H1 (cell line): ENCODE measurements at regions not wholly inside any gene's neighbourhood (a gene's known extent, or its start where the extent isn't known, plus 50 kb on each side); places are given as distances from the start of the nearest gene placed in this dataset.

ENCODE experiments used
- CTCF ChIA-PET: fragments of 300-600 bp; sonication (Branson Sonifier 250); formaldehyde crosslinking; loops from one replicate; lab custom pipeline; 2021; ENCODE audit not compliant: partially characterized antibody; lab: Charles Lee
- POLR2A ChIA-PET: fragments of 300-600 bp; sonication (Branson Sonifier 250); formaldehyde crosslinking; loops from one replicate; lab custom pipeline; 2021; ENCODE audit warnings: inconsistent platforms; ENCODE audit not compliant: partially characterized antibody; lab: Charles Lee
- DNase-seq, 2 experiments: peaks; one replicate each; pipeline versions ENCODE4 v3.0.0 to v3.0.0-alpha.2; 2010 to 2022; ENCODE audit warnings: low spot score in 2 of 2, low read depth in 1 of 2, mixed read lengths in 1 of 2
- FAIRE-seq: peaks from 2 replicates; lab custom pipeline; 2011; peaks lifted over from hg19 to GRCh38; lab: Jason Lieb, UNC
- H2AFZ ChIP-seq: 2 replicates; pipeline ENCODE4 v1.8.1; 2012; ENCODE audit warnings: low read length, inconsistent platforms
- H2AK5ac ChIP-seq: 2 replicates; pipeline ENCODE4 v1.6.1; 2013; ENCODE audit warnings: low read depth, low read length
- H2BK120ac ChIP-seq: replicated peaks from 2 replicates; pipeline ENCODE3; 2013; ENCODE audit warnings: low read depth, low read length, inconsistent platforms
- H2BK12ac ChIP-seq: 2 replicates; pipeline ENCODE4 v1.6.1; 2013; ENCODE audit warnings: low read depth, low read length
- H2BK15ac ChIP-seq: 2 replicates; pipeline ENCODE4 v1.6.1; 2013; ENCODE audit warnings: low read length
- H2BK20ac ChIP-seq: 2 replicates; pipeline ENCODE4 v1.6.1; 2013; ENCODE audit warnings: low read length
- H2BK5ac ChIP-seq: 2 replicates; pipeline ENCODE4 v1.6.1; 2013; ENCODE audit warnings: low read depth, low read length
- H3K14ac ChIP-seq: 2 replicates; pipeline ENCODE4 v1.6.1; 2013; ENCODE audit warnings: inconsistent platforms; ENCODE audit not compliant: insufficient read length
- H3K18ac ChIP-seq: 2 replicates; pipeline ENCODE4 v1.6.1; 2013; ENCODE audit warnings: low read length; ENCODE audit errors: extremely low read depth
- H3K23ac ChIP-seq: 2 replicates; pipeline ENCODE4 v1.6.1; 2013; ENCODE audit warnings: inconsistent platforms; ENCODE audit not compliant: insufficient read length
- H3K23me2 ChIP-seq: 2 replicates; pipeline ENCODE4 v1.6.1; 2013; ENCODE audit warnings: low read depth, low read length
- H3K27ac ChIP-seq: 2 replicates; pipeline ENCODE4 v1.6.1; 2011; ENCODE audit warnings: low read depth, low read length, inconsistent platforms
- H3K27me3 ChIP-seq, 4 experiments: replicated peaks in 1 of 4; 1 replicate in 1 of 4; 2 replicates in 3 of 4; pipeline versions ENCODE4 v1.6.1 to v1.8.1; 2011 to 2013; ENCODE audit warnings: low read length in 3 of 4, mild to moderate bottlenecking in 3 of 4, inconsistent platforms in 2 of 4, mixed read lengths in 2 of 4, moderate library complexity in 1 of 4; ENCODE audit not compliant: control insufficient read depth in 3 of 4, insufficient read depth in 3 of 4; ENCODE audit errors: extremely low read depth in 1 of 4
- H3K36me3 ChIP-seq, 4 experiments: 2 replicates each; pipeline versions ENCODE4 v1.6.1 to v1.8.1; 2011 to 2013; ENCODE audit warnings: mild to moderate bottlenecking in 4 of 4, low read length in 3 of 4, moderate library complexity in 2 of 4, control low read depth in 1 of 4, inconsistent platforms in 1 of 4; ENCODE audit not compliant: insufficient read depth in 4 of 4, control insufficient read depth in 2 of 4
- H3K4ac ChIP-seq: replicated peaks from 2 replicates; pipeline ENCODE3; 2013; ENCODE audit warnings: low read length, low read depth, mixed read lengths, inconsistent platforms; ENCODE audit not compliant: insufficient read length
- H3K4me1 ChIP-seq, 4 experiments: replicated peaks in 1 of 4; 1 replicate in 1 of 4; 2 replicates in 3 of 4; pipeline versions ENCODE4 v1.6.1 to v1.8.1; 2011 to 2013; ENCODE audit warnings: low read length in 3 of 4, inconsistent platforms in 2 of 4, mixed read lengths in 1 of 4; ENCODE audit not compliant: insufficient read depth in 4 of 4, control insufficient read depth in 3 of 4
- H3K4me2 ChIP-seq, 2 experiments: 2 replicates each; pipeline versions ENCODE4 v1.6.1 to v1.8.1; 2011 to 2013; ENCODE audit warnings: low read depth in 2 of 2, low read length in 2 of 2, control low read depth in 1 of 2, inconsistent platforms in 1 of 2, mild to moderate bottlenecking in 1 of 2; ENCODE audit not compliant: insufficient read depth in 1 of 2
- H3K4me3 ChIP-seq, 4 experiments: fragments of 200-600, 300-600 bp in 1 of 4; sonication (generic), shearing (Covaris generic), sonication (Bioruptor Twin) in 1 of 4; 2 replicates each; pipeline versions ENCODE4 v1.5.1 to v1.8.1; 2011 to 2016; ENCODE audit warnings: low read length in 4 of 4, low read depth in 3 of 4, control low read depth in 2 of 4, inconsistent platforms in 2 of 4, mild to moderate bottlenecking in 2 of 4, mixed read lengths in 1 of 4, moderate library complexity in 1 of 4; ENCODE audit not compliant: insufficient read depth in 2 of 4; ENCODE audit errors: extremely low read depth in 1 of 4
- H3K56ac ChIP-seq: replicated peaks from 2 replicates; pipeline ENCODE3; 2013; ENCODE audit warnings: low read depth, mild to moderate bottlenecking, mixed read lengths, low read length, inconsistent platforms; ENCODE audit not compliant: insufficient read length
- H3K79me1 ChIP-seq: 2 replicates; pipeline ENCODE4 v1.6.1; 2013; ENCODE audit warnings: low read depth, low read length, control low read depth
- H3K79me2 ChIP-seq, 2 experiments: 2 replicates each; pipeline versions ENCODE4 v1.6.1 to v1.8.1; 2012 to 2013; ENCODE audit warnings: low read length in 2 of 2, mild to moderate bottlenecking in 2 of 2, inconsistent platforms in 1 of 2; ENCODE audit not compliant: insufficient read depth in 2 of 2, control insufficient read depth in 1 of 2
- H3K9ac ChIP-seq, 4 experiments: replicated peaks in 1 of 4; 1 replicate in 1 of 4; 2 replicates in 3 of 4; pipeline versions ENCODE4 v1.6.1 to v1.8.1; 2011 to 2013; ENCODE audit warnings: low read depth in 3 of 4, low read length in 3 of 4, control low read depth in 2 of 4, mild to moderate bottlenecking in 2 of 4, moderate library complexity in 2 of 4, inconsistent platforms in 1 of 4; ENCODE audit errors: extremely low read depth in 1 of 4
- H3K9me3 ChIP-seq, 2 experiments: 2 replicates each; pipeline versions ENCODE4 v1.6.1 to v1.8.1; 2012 to 2013; ENCODE audit warnings: mild to moderate bottlenecking in 2 of 2, moderate library complexity in 2 of 2, control low read depth in 1 of 2, inconsistent platforms in 1 of 2, low read depth in 1 of 2, low read length in 1 of 2, mixed read lengths in 1 of 2; ENCODE audit not compliant: insufficient read depth in 2 of 2
- H4K20me1 ChIP-seq, 2 experiments: replicated peaks in 1 of 2; 2 replicates each; pipeline versions ENCODE3 to v1.8.1; 2011 to 2013; ENCODE audit warnings: inconsistent platforms in 2 of 2, low read length in 2 of 2, mild to moderate bottlenecking in 1 of 2; ENCODE audit not compliant: insufficient read depth in 2 of 2, control insufficient read depth in 1 of 2
- H4K5ac ChIP-seq: 2 replicates; pipeline ENCODE4 v1.6.1; 2013; ENCODE audit warnings: low read length, low read depth, mixed read lengths, inconsistent platforms; ENCODE audit not compliant: insufficient read length
- H4K8ac ChIP-seq: 2 replicates; pipeline ENCODE4 v1.8.0; 2013; ENCODE audit warnings: mild to moderate bottlenecking, moderate library complexity, low read length, inconsistent platforms; ENCODE audit not compliant: insufficient read depth; ENCODE audit errors: extremely low read depth
- H4K91ac ChIP-seq: replicated peaks from 2 replicates; pipeline ENCODE3; 2013; ENCODE audit warnings: low read length, mixed read lengths, inconsistent platforms; ENCODE audit not compliant: insufficient read length
- BACH1 ChIP-seq: IDR thresholded peaks from 2 replicates; pipeline ENCODE4 v1.6.1; 2012; ENCODE audit warnings: low read length, improper control_type of control experiment
- CBX8 ChIP-seq: fragments of 300-800, 300-1000 bp; sonication (generic); IDR thresholded peaks from 2 replicates; pipeline ENCODE4 v1.7.1; 2016; ENCODE audit warnings: low read depth, low read length, borderline replicate concordance
- CTCF ChIP-seq, 3 experiments: IDR thresholded peaks; 1 replicate in 2 of 3; 2 replicates in 1 of 3; pipeline versions ENCODE4 v1.5.1 to v1.6.1; 2011; ENCODE audit warnings: low read length in 3 of 3, mild to moderate bottlenecking in 3 of 3, inconsistent platforms in 2 of 3, low read depth in 1 of 3, moderate library complexity in 1 of 3; ENCODE audit not compliant: insufficient read depth in 1 of 3; ENCODE audit errors: control extremely low read depth in 1 of 3
- EGR1 ChIP-seq: IDR thresholded peaks from 2 replicates; pipeline ENCODE4 v1.6.1; 2011; ENCODE audit warnings: low read depth, low read length, borderline replicate concordance
- whole genome bisulfite sequencing, 2 experiments: shearing (Covaris generic) in 1 of 2; methylation state at CpG; one replicate each; pipeline versions ENCODE4 v1.1.6 to v1.1.7; 2013 to 2015; ENCODE audit warnings: low lambda C conversion rate in 2 of 2, mixed read lengths in 2 of 2, inconsistent platforms in 1 of 2, low coverage in 1 of 2, missing lambda C conversion rate in 1 of 2; ENCODE audit not compliant: insufficient replicate concordance in 2 of 2, insufficient coverage in 1 of 2, insufficient read length in 1 of 2; ENCODE audit errors: extremely low coverage in 1 of 2, missing lambda C conversion rate in 1 of 2; 5-methylcytosine and 5-hydroxymethylcytosine counted together

DNA sequence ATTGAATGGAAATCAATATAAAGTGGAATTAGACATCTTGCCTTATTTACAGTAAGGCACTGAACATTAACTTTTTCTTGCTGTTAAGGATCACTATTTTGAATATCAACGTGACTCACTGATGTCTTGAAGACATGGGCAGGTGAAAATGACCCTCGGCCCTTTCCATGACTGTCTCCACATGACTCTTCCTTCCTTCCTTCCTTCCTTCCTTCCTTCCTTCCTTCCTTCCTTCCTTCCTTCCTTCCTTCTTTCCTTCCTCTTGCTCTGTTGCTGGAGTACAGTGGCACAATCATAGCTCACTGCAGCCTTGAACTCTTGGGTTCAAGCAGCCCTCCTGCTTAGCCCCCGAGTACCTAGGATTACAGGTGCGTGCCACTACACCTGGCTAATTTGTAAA lies 52.2 kb upstream of the TOX2 start:
- DNase-seq (no peak), FAIRE-seq (no peak)
- Histone ChIP-seq H2BK15ac (no peak overlapping the region), H2BK20ac (no peak overlapping the region), H3K23ac (no peak overlapping the region), H3K23me2 (no peaks in the 10 kb centered on the region), H2BK12ac (no peak overlapping the region), H3K18ac (no peak overlapping the region), H4K91ac (no peak overlapping the region), H2BK5ac (no peak overlapping the region), H3K4me3 (no peak overlapping the region), H3K14ac (no peak overlapping the region), H3K9me3 (no peaks in the 10 kb centered on the region), H2BK120ac (no peak overlapping the region), H3K79me2 (no peaks in the 10 kb centered on the region), H3K27me3 (no peaks in the 10 kb centered on the region), H3K56ac (no peak overlapping the region), H4K8ac (no peak overlapping the region), H3K4me1 (no peaks in the 10 kb centered on the region), H3K36me3 (no peaks in the 10 kb centered on the region), H4K20me1 (no peaks in the 10 kb centered on the region), H2AFZ (no peak overlapping the region), H2AK5ac (no peak overlapping the region), H3K79me1 (no peaks in the 10 kb centered on the region), H4K5ac (no peak overlapping the region), H3K4me2 (no peak overlapping the region), H3K9ac (no peak overlapping the region), H3K27ac (no peak overlapping the region), H3K4ac (no peak overlapping the region)
- CTCF ChIA-PET = interaction anchor here (0.7 to 0.8 kb wide), 2 partner anchors 113 to 127 kb away, joined by 3 to 5 read pairs; no protein-coding TSS in a partner anchor
- TF ChIP-seq EGR1 (no peak), BACH1 (no peak), CTCF (IDR thresholded peaks at IDR 0.05; ENCODE audit: control extremely low read depth in 1 of 3, insufficient read depth in 1 of 3, low read depth in 1 of 3, low read length in 3 of 3) (no peak), CBX8 (no peak)
- WGBS, 2 experiments = 44% methylated on average over 4 of the region's 4 CpGs; no CpG with 5 or more reads in 1 of the 2 experiments
- POLR2A ChIA-PET = no interaction called here
